MM.1S (cell line): ENCODE measurements at regions not wholly inside any gene's neighbourhood (a gene's known extent, or its start where the extent isn't known, plus 50 kb on each side); places are given as distances from the start of the nearest gene placed in this dataset.

Experiments used
- EZH2 ChIP-seq: fragments of 300-600 bp; sonication (generic); optimal IDR thresholded peaks from 2 replicates; pipeline ENCODE3; 2017; ENCODE audit warnings: low read depth, mild to moderate bottlenecking, antibody characterized with exemption, low read length, mixed read lengths
- EZH2phosphoT487 ChIP-seq: fragments of 300-600 bp; sonication (generic); IDR thresholded peaks from 2 replicates; pipeline ENCODE4 v1.6.1; 2018; ENCODE audit warnings: antibody characterized with exemption, low read length
- TF ChIP-seq, protein P1 (sequence below): fragments of 300-600 bp; sonication (generic); IDR thresholded peaks from 2 replicates; pipeline ENCODE4 v1.5.1; 2016; ENCODE audit warnings: antibody characterized with exemption, low read length, mixed read lengths

DNA sequence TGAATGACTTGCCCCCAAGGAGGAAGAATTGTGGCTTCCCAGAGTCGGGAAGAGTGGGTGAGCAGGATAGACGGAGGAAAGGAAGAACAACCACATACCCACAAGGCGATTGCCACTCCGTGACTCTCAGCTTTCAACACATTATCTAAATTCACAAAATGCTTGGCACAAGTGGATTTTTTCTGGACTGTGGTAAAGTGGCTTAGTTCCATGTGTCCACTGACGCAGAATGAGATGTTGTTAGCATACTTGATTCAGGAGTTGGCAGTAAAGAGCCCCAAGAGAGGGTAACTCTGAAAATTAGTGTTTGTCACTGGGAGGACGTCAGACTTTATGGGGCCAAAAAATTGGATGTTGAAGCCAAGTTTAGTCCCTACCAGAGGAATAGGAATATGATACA is 198.8 kb upstream of the CTNNB1 start:
- TF ChIP-seq, protein P1, sequence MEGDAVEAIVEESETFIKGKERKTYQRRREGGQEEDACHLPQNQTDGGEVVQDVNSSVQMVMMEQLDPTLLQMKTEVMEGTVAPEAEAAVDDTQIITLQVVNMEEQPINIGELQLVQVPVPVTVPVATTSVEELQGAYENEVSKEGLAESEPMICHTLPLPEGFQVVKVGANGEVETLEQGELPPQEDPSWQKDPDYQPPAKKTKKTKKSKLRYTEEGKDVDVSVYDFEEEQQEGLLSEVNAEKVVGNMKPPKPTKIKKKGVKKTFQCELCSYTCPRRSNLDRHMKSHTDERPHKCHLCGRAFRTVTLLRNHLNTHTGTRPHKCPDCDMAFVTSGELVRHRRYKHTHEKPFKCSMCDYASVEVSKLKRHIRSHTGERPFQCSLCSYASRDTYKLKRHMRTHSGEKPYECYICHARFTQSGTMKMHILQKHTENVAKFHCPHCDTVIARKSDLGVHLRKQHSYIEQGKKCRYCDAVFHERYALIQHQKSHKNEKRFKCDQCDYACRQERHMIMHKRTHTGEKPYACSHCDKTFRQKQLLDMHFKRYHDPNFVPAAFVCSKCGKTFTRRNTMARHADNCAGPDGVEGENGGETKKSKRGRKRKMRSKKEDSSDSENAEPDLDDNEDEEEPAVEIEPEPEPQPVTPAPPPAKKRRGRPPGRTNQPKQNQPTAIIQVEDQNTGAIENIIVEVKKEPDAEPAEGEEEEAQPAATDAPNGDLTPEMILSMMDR: no peak
- TF ChIP-seq EZH2 (no peak), EZH2phosphoT487 (no peak)
